Activated B cell treated with CpG ODN at 0.5 μM for 24 hours (primary cell): ENCODE measurements at regions not wholly inside any gene's neighbourhood (a gene's known extent, or its start where the extent isn't known, plus 50 kb on each side); places are given as distances from the start of the nearest gene placed in this dataset.

Experiments used
- ATAC-seq: fragments of 200-7000 bp; cut with Tn5 transposase; one replicate; pipeline ENCODE4 v1.10.0; 2021; ENCODE audit warnings: low read depth, mild to moderate bottlenecking, moderate library complexity
- CTCF ChIA-PET: fragments of 350-600 bp; sonication (Branson Sonifier 250); formaldehyde crosslinking; loops from one replicate; lab custom pipeline; 2021; ENCODE audit warnings: antibody characterized with exemption; lab: Charles Lee
- POLR2A ChIA-PET: fragments of 350-600 bp; sonication (Branson Sonifier 250); formaldehyde crosslinking; loops from one replicate; lab custom pipeline; 2021; ENCODE audit warnings: antibody characterized with exemption; lab: Charles Lee
- DNase-seq: peaks from one replicate; pipeline ENCODE4 v3.0.0; 2022
- H3K27ac Mint-ChIP-seq: one replicate; pipeline ENCODE4 v1.8.0; 2020; ENCODE audit warnings: mixed read lengths
- H3K27me3 Mint-ChIP-seq: one replicate; pipeline ENCODE4 v1.8.0; 2021; ENCODE audit warnings: mixed read lengths
- H3K36me3 Mint-ChIP-seq: one replicate; pipeline ENCODE4 v1.8.0; 2021; ENCODE audit warnings: low read depth, mixed read lengths
- H3K4me1 Mint-ChIP-seq: one replicate; pipeline ENCODE4 v1.8.0; 2021; ENCODE audit warnings: mixed read lengths
- H3K4me3 Mint-ChIP-seq: one replicate; pipeline ENCODE4 v1.8.0; 2020; ENCODE audit warnings: mild to moderate bottlenecking, mixed read lengths
- H3K9me3 Mint-ChIP-seq: one replicate; pipeline ENCODE4 v1.8.0; 2020; ENCODE audit warnings: mixed read lengths
- CTCF ChIP-seq: fragments of 200-600 bp; IDR thresholded peaks from one replicate; pipeline ENCODE4 v1.8.0; 2022; ENCODE audit warnings: antibody characterized with exemption, mild to moderate bottlenecking
- intact Hi-C: fragments of 100-400 bp; cut with micrococcal nuclease; formaldehyde crosslinking; loops from one replicate; pipeline ENCODE4 v1.15.1; 2024

DNA sequence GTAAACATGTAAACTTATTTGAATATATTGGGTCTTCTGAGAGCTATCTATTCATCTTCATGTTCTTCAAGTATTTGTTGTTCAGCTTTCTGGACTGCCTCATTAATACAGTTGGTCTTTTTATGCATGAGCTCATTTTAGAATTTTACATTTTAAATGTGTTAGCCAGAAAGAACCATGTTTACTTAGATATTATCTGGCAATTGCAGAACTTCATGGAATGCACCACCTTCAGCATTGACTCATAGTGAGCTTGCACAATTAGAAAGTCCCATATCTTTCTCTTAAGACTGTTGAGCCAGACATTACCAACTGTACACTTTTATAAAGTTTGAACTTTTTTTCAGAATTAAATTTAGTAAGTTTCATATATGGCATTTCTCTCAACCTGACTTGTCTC lies 536.7 kb downstream of the RIT2 start:
- Mint-ChIP-seq H3K27ac (no peak overlapping the region), H3K4me3 (no peak overlapping the region), H3K27me3 (no peaks in the 10 kb centered on the region), H3K36me3 (no peaks in the 10 kb centered on the region), H3K4me1 (no peaks in the 10 kb centered on the region), H3K9me3 (no peaks in the 10 kb centered on the region)
- no peak for DNase-seq
- CTCF ChIA-PET, result no interaction called here
- no peak for TF ChIP-seq CTCF
- POLR2A ChIA-PET, result no interaction called here
- intact Hi-C loops, result no loop called here
- ATAC-seq, result no peak

- no peaks in the 10 kb centered on the region for H3K4me1 Mint-ChIP-seq
- no peak for TF ChIP-seq CTCF
- intact Hi-C loops, result no loop called here
- H3K4me3 Mint-ChIP-seq, result no peak overlapping the region
- no peak overlapping the region for H3K27ac Mint-ChIP-seq
- ATAC-seq, result no peak
- H3K27me3 Mint-ChIP-seq, result no peaks in the 10 kb centered on the region
- no peak for DNase-seq
- no peaks in the 10 kb centered on the region for H3K36me3 Mint-ChIP-seq
- POLR2A ChIA-PET, result no interaction called here
- H3K9me3 Mint-ChIP-seq, result no peaks in the 10 kb centered on the region
- CTCF ChIA-PET, result no interaction called here
Observed at GRCh38 chr18:42582266-42582665, 533.2 kb downstream of the RIT2 start.

DNA sequence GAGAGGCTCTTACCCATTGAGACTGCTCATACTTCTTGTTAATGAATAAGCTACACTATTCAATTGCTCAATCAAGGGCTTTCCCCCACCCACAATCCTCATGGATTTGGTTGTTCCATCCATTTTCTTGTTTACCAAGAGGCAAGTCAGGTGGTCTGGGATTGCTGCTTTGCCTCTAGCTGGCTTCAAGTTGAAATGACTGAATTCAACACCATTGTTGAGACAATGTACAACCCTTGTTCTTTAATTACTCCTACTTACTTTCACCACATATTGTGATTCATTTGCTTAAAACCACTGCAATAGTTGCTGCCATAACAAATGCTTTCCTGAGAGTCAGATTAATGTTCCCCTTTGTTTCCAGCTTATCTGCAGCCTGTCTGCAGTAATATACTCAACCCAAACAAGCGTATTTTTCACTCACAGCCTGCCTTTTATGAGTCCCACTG lies 532.2 kb downstream of the RIT2 start:
- H3K9me3 Mint-ChIP-seq, result no peaks in the 10 kb centered on the region
- no peak for TF ChIP-seq CTCF
- POLR2A ChIA-PET, result no interaction called here
- H3K27me3 Mint-ChIP-seq, result no peaks in the 10 kb centered on the region
- intact Hi-C loops, result no loop called here
- DNase-seq, result no peak
- no peak for ATAC-seq
- CTCF ChIA-PET, result no interaction called here
- no peak overlapping the region for H3K4me3 Mint-ChIP-seq
- no peak overlapping the region for H3K27ac Mint-ChIP-seq
- H3K4me1 Mint-ChIP-seq, result no peaks in the 10 kb centered on the region
- no peaks in the 10 kb centered on the region for H3K36me3 Mint-ChIP-seq

DNA sequence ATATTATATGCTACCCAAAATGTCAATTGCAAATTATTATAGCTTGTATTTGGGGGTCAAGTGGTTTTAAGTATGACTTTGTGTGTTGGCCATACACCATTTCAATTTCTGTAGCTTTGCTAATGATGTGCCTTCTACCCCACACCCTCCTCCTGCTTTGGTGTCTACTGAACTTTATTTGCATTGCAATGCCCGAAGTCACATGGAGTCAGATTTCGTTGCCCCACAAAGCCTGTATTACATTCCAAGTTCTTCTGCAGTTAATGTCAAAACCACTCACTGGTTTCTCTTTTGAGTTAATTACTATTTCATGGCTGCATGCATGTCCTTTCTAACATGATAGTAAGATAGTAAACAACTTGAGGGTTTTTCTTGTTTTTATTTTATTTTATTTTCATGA lies 528.9 kb downstream of the RIT2 start:
- CTCF ChIA-PET, result no interaction called here
- H3K9me3 Mint-ChIP-seq, result no peaks in the 10 kb centered on the region
- no peak for ATAC-seq
- intact Hi-C loops, result no loop called here
- H3K36me3 Mint-ChIP-seq, result no peaks in the 10 kb centered on the region
- H3K27ac Mint-ChIP-seq, result no peak overlapping the region
- H3K4me1 Mint-ChIP-seq, result no peaks in the 10 kb centered on the region
- POLR2A ChIA-PET, result no interaction called here
- H3K27me3 Mint-ChIP-seq, result no peaks in the 10 kb centered on the region
- no peak overlapping the region for H3K4me3 Mint-ChIP-seq
- DNase-seq, result no peak
- TF ChIP-seq CTCF, result no peak

- Mint-ChIP-seq H3K27me3 (no peaks in the 10 kb centered on the region), H3K4me1 (no peaks in the 10 kb centered on the region), H3K36me3 (no peaks in the 10 kb centered on the region), H3K4me3 (no peak overlapping the region), H3K27ac (no peak overlapping the region), H3K9me3 (peaks cover 2% of the 10 kb centered on the region)
- CTCF ChIA-PET, result no interaction called here
- ATAC-seq (no peak), DNase-seq (no peak)
- POLR2A ChIA-PET, result no interaction called here
- intact Hi-C loops, result no loop called here
- no peak for TF ChIP-seq CTCF
Observed at GRCh38 chr18:42588786-42589185, 526.7 kb downstream of the RIT2 start.
